Stimulated activated CD8-positive, alpha-beta memory T cell treated with anti-CD3 and anti-CD28 coated beads, Interleukin-12 subunit alpha, Interleukin-12 subunit beta, amount 100 ng/mL, for 24 hours (primary cell): ENCODE measurements at regions not wholly inside any gene's neighbourhood (a gene's known extent, or its start where the extent isn't known, plus 50 kb on each side); places are given as distances from the start of the nearest gene placed in this dataset.
"Not testable (repeated sequence)": the region's sequence is repeated elsewhere in the genome, so short reads cannot be mapped to it uniquely, and the experiment has no call there.

Experiments
- DNase-seq: peaks from one replicate; pipeline ENCODE4 v3.0.0-alpha.2; 2020; ENCODE audit errors: extremely low read depth

DNA sequence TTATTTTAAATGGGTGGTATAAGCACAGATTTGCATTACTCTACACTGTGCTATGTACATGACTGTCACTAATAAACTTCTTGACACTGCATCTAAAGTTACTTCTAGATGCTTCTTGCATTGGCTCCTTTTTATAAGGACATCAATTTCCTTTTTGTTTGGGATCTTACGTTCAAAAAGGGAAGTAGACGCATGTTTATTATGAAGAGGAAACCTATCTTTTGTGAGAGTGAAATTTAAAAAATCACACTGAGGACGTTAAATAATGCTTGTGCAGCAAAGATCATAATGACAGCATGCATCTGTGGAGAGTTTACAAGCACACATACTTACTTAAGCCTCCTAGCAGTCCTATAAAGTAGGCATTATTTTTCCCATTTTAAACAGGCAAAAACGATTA, 479.5 kb downstream of the CD83 start:
- no peak for DNase-seq

- DNase-seq = no peak
These were observed 480.7 kb downstream of the CD83 start for GRCh38 chr6:14598017-14598864.

- not testable (repeated sequence) for DNase-seq
These were observed 482.7 kb downstream of the CD83 start for GRCh38 chr6:14600306-14600705.

DNA sequence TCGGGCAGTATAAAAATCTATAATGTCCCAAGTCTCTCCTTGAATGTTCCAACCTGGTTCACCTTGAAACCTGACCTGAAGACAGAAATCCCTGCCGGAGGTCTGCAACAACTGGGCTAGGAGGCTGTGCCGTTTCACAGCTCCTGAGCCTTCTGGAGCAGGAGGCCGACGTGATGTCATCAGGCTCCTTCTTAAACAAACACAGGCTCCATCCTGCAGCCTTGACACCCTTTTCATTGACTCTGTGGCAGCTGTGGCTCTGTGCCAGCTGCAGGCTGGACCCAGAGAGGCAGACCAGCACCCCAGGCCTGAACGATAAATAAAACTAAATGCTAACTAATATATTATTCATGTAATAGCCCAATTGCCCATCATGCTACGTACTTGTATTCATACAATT, 483.9 kb downstream of the CD83 start:
- DNase-seq = no peak

DNA sequence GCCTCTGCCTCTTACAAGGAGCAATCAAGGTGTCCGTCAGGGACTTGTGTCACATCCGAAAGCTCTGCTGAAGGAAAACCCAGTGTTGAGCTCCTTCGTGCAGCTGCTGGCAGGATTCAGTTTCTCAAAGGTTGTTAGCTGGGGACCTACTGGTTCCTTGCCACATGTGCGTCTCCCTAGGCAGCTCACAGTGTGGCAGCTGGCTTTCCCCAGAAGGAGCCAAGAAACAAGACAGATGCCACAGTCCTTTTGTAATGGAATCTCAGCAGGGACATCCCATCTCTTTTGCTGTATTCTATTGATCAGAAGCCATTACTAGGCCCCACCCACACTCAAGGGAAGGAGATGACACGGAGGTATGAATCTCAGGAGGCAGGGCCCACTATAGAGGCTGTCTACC, 488.8 kb downstream of the CD83 start:
- DNase-seq = no peak

- no peak for DNase-seq
These were observed 492.6 kb downstream of the CD83 start for GRCh38 chr6:14610141-14610540.

DNA sequence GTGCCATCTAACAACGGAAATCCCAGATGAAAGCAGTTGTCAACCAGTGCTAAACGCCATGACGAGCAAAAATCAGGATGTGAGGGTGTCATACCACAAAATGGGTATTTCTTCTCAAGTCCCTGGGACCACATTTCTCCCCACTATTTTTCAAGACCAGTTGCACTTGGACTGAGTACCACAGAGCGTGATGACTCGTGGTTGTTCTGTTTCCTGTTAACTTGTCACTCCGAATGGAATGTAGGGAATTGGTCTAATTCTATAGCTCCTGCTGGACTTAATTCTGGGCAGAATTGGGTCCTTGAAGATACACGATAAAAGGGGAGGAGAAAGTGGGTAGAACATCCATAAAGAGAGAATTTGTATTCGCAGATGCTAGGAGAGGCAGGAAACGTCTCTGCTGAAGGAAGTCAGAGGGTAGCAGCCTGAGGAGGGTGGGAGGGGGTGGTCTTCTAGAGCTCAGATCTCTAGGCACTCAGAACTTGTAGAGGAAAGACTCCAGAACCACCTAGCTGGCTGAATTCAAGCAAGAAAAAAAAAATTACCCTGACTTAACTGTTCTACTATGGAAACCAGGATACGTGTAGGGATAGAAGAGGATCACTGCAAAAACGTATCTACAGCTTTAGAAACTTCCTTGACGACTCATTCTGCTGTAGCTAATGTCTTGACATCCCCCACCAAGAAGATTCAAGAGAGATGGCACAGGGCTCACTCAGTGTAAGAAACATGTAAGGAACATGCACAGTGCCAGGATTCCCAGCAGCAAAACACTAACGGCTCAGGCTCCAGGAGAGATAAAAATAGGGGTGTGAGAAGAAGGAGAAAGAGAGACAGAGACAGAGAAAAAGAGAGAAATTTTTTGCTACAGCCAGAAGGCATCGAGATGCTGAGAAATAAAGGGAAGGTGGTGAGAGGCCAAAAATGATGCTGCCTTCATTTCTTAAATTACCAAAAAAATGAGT, 494.7 kb downstream of the CD83 start:
- DNase-seq = no peak

- no peak for DNase-seq
These were observed 497.1 kb downstream of the CD83 start for GRCh38 chr6:14614631-14615030.

GRCh38 chr6:14616656-14617055, 499.1 kb downstream of the CD83 start:
- no peak for DNase-seq

GRCh38 chr6:14618759-14619418, 501.3 kb downstream of the CD83 start:
- no peak for DNase-seq

DNA sequence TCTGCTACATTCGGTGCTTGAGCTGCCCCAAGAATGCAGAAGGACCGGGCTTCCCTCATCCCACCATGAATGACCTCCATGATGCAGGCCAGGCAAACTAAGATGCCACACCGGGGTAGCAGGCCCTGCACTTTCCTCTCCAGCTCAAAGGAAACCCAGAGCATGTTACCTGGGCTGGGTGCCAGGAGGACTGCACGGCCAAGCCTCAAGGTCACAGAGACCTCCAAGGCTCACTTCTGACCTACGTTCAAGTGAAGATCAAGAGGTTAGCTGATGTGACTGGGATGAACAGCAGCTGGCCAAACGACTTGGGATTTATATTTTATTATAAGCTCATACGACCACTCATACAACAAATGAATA, 501.8 kb downstream of the CD83 start:
- DNase-seq = no peak

DNA sequence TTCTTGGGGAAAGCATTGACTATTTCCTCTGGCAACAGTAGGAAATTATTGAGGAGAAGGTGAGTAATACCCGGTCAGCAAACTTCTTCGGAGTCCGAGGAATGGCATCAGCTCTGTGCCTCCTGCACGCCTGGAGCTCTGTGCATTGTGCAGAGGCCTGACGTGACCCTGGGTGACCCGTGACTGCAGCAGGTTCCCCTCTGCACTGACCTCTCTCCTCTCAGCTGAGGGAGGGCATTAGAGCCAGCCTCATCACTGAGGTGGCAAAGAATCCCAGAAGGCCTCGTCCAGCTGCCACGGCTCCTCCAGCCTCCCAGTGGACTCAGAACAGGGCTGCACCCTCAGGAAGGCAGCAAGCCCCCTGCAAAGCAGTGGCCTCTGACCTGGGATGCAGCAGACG, 502.9 kb downstream of the CD83 start:
- DNase-seq = no peak

DNA sequence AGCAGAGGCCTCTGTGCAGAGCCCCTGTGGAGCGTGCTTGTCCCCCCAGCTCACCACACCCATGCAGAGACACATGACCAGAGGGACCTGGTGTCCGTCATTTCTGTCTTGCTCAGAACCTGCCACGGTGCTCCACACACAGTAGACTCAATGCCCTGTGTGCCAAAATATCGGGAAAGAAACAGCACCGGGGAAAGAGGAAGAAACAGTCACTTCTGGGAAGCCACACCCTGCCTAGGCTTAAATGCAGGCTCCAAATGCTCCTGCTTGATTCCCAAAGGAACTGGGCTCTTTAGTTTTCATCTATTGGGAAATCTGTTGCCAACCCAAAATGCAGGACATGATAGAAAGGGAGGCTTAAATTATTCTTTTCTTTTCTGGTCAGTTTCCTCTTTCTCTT, 503.9 kb downstream of the CD83 start:
- no peak for DNase-seq

- no peak for DNase-seq
These were observed 504.5 kb downstream of the CD83 start for GRCh38 chr6:14622085-14622484.

DNA sequence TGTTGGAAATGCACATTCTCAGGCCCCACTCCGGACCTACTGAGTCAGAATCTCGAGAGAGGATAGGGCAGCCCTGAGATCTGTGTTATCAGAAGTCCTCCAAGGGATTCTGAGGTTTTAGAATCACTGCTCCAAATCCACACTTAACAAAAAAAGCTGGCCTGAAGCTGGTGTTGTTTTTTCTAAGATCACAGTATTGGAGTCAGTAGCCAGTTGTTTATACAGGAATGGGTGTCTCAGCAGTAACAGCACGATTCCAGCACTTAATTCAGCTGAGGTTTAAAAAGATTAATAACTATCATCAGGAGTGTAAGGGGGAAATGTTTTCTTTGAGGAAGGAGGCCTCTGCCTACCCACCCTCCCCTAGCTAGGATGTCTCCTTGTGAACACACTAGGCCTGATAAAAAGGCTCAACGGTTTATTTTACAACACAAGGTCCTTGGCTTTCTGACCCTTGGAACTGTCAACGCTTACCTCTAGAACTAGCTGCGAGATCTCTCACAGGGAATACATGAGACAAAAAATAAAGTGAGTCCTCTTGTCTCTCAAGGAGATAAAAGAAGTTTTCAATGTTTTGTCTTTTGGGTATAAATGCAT, 505.4 kb downstream of the CD83 start:
- DNase-seq = no peak

DNA sequence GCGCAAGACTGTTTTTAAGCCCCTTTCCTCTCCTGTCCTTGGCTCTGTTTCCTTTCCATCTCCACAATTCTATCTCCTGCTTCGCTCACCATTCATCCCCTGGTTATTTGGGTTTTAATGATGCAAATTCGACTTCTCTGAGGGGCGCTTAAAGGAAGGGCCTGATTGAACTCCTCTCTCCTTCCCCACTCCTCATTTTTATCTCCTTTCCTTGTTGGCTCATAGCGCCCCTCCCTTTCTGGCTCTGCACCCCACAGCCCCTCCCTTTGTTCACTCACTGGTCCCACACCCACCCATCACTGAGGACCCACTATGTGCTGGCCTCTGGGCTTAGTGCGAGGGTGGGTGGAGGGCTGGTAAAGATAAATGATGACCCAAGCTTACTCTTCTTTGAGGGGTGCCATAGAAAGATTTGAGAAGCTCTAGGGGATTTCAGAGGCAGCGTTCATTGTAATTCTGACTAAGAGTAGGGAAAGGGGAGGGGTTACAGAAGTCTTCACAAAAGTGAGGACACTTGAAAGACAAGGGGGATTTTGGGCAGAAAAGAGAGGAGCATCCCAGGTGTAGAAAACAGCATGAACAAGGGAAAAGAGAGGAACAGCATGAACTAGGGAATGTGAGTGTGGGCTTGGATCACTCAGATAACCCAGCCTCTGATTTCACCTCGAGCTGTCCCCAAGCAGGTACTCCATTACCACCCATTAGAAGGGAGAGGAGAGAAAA, 507.8 kb downstream of the CD83 start:
- no peak for DNase-seq

DNA sequence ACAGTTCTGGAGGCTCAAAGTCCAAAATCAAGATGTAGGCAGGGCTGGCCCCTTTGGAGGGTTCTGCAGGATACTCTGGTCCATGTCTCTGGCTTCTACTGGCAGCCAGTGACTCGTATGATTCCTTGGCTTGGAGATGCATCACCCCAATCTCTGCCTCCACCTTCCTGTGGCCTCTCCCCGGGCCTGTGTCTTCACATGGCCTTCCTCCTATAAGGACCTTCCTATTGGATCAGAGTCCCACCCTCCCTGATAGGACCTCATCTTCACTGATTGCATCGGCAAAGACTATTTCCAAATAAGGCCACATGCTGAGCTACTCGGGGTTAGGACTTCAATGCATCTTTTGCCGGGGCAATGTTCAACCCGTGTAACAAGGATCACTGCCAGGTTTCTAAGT, 509.0 kb downstream of the CD83 start:
- no peak for DNase-seq

- DNase-seq = no peak
These were observed 512.4 kb downstream of the CD83 start for GRCh38 chr6:14630016-14630415.

GRCh38 chr6:14633479-14633878, 515.9 kb downstream of the CD83 start:
- no peak for DNase-seq

- DNase-seq = no peak
These were observed 516.5 kb downstream of the CD83 start for GRCh38 chr6:14634072-14634471.

- DNase-seq = no peak
These were observed 517.6 kb downstream of the CD83 start for GRCh38 chr6:14635195-14635594.
